Mucosa of rectum (tissue), 2 donors: ENCODE measurements at regions not wholly inside any gene's neighbourhood (a gene's known extent, or its start where the extent isn't known, plus 50 kb on each side); places are given as distances from the start of the nearest gene placed in this dataset.

Source experiments
- H3K27ac ChIP-seq, 2 donors: one replicate each; pipeline ENCODE4 v1.7.0; 2013; ENCODE audit warnings: inconsistent platforms in 2 of 2, low read depth in 2 of 2, low read length in 2 of 2
- H3K27me3 ChIP-seq, 2 donors: one replicate each; pipeline ENCODE4 v1.7.0; 2013; ENCODE audit warnings: low read length in 2 of 2; ENCODE audit not compliant: control insufficient read depth in 2 of 2, insufficient read depth in 2 of 2
- H3K36me3 ChIP-seq, 2 donors: one replicate each; pipeline ENCODE4 v1.7.0; 2013; ENCODE audit warnings: low read length in 2 of 2; ENCODE audit not compliant: control insufficient read depth in 2 of 2, insufficient read depth in 2 of 2
- H3K4me1 ChIP-seq, 2 donors: one replicate each; pipeline ENCODE4 v1.7.0; 2013; ENCODE audit warnings: low read length in 2 of 2, mild to moderate bottlenecking in 1 of 2; ENCODE audit not compliant: control insufficient read depth in 2 of 2, insufficient read depth in 2 of 2
- H3K4me3 ChIP-seq, 2 donors: one replicate each; pipeline ENCODE4 v1.7.0; 2013; ENCODE audit warnings: low read length in 2 of 2
- H3K9ac ChIP-seq, 2 donors: one replicate each; pipeline ENCODE4 v1.7.0; 2013; ENCODE audit warnings: low read length in 2 of 2, low read depth in 1 of 2, mild to moderate bottlenecking in 1 of 2
- H3K9me3 ChIP-seq, 2 donors: one replicate each; pipeline ENCODE4 v1.7.0; 2013; ENCODE audit warnings: low read length in 2 of 2; ENCODE audit not compliant: control insufficient read depth in 2 of 2
- donor health status: healthy.
- donor health status: Normal muscosa, but diverticular disease.

GRCh38 chr4:119937746-119938145 is 128.9 kb downstream of the MAD2L1 start:
- Histone ChIP-seq H3K27me3 (no peaks in the 10 kb centered on the region), H3K9me3 (no peaks in the 10 kb centered on the region), H3K4me1 (no peaks in the 10 kb centered on the region), H3K36me3 (no peaks in the 10 kb centered on the region), H3K4me3 (no peak overlapping the region), H3K9ac (no peak overlapping the region), H3K27ac (no peak overlapping the region)

- H3K9ac ChIP-seq: no peak overlapping the region
- no peak overlapping the region for H3K4me3 ChIP-seq
- H3K27me3 ChIP-seq: no peaks in the 10 kb centered on the region
- no peaks in the 10 kb centered on the region for H3K36me3 ChIP-seq
- no peak overlapping the region for H3K27ac ChIP-seq
- H3K4me1 ChIP-seq: no peaks in the 10 kb centered on the region
- no peaks in the 10 kb centered on the region for H3K9me3 ChIP-seq
Observed at GRCh38 chr4:119933606-119934005, 133.0 kb downstream of the MAD2L1 start.

GRCh38 chr4:119932277-119932676 is 134.4 kb downstream of the MAD2L1 start:
- no peak overlapping the region for H3K27ac ChIP-seq
- no peaks in the 10 kb centered on the region for H3K9me3 ChIP-seq
- no peaks in the 10 kb centered on the region for H3K4me1 ChIP-seq
- no peak overlapping the region for H3K9ac ChIP-seq
- H3K4me3 ChIP-seq: no peak overlapping the region
- H3K36me3 ChIP-seq: no peaks in the 10 kb centered on the region
- no peaks in the 10 kb centered on the region for H3K27me3 ChIP-seq

GRCh38 chr4:119930546-119930945 is 136.1 kb downstream of the MAD2L1 start:
- no peak overlapping the region for H3K9ac ChIP-seq
- no peak overlapping the region for H3K27ac ChIP-seq
- H3K4me1 ChIP-seq: no peaks in the 10 kb centered on the region
- H3K27me3 ChIP-seq: no peaks in the 10 kb centered on the region
- no peaks in the 10 kb centered on the region for H3K36me3 ChIP-seq
- H3K4me3 ChIP-seq: no peak overlapping the region
- no peaks in the 10 kb centered on the region for H3K9me3 ChIP-seq

- Histone ChIP-seq H3K36me3 (no peaks in the 10 kb centered on the region), H3K9me3 (no peaks in the 10 kb centered on the region), H3K27ac (no peak overlapping the region), H3K4me1 (no peaks in the 10 kb centered on the region), H3K27me3 (no peaks in the 10 kb centered on the region), H3K4me3 (no peak overlapping the region), H3K9ac (no peak overlapping the region)
Observed at GRCh38 chr4:119921830-119922229, 144.8 kb downstream of the MAD2L1 start.

GRCh38 chr4:119906277-119906676 is 160.4 kb downstream of the MAD2L1 start:
- H3K27me3 ChIP-seq: no peaks in the 10 kb centered on the region
- H3K9me3 ChIP-seq: no peaks in the 10 kb centered on the region
- no peak overlapping the region for H3K27ac ChIP-seq
- H3K9ac ChIP-seq: no peak overlapping the region
- no peaks in the 10 kb centered on the region for H3K36me3 ChIP-seq
- no peak overlapping the region for H3K4me3 ChIP-seq
- H3K4me1 ChIP-seq: no peaks in the 10 kb centered on the region

- Histone ChIP-seq H3K9me3 (no peaks in the 10 kb centered on the region), H3K9ac (no peak overlapping the region), H3K4me3 (no peak overlapping the region), H3K36me3 (no peaks in the 10 kb centered on the region), H3K27ac (no peak overlapping the region), H3K27me3 (no peaks in the 10 kb centered on the region), H3K4me1 (no peaks in the 10 kb centered on the region)
Observed at GRCh38 chr4:119898211-119898610, 168.4 kb downstream of the MAD2L1 start.

- no peaks in the 10 kb centered on the region for H3K4me1 ChIP-seq
- H3K27ac ChIP-seq: no peak overlapping the region
- H3K9me3 ChIP-seq: no peaks in the 10 kb centered on the region
- H3K27me3 ChIP-seq: no peaks in the 10 kb centered on the region
- H3K4me3 ChIP-seq: no peak overlapping the region
- no peaks in the 10 kb centered on the region for H3K36me3 ChIP-seq
- no peak overlapping the region for H3K9ac ChIP-seq
Observed at GRCh38 chr4:119897260-119897659, 169.4 kb downstream of the MAD2L1 start.

GRCh38 chr4:119894650-119895208 is 171.9 kb downstream of the MAD2L1 start:
- Histone ChIP-seq H3K36me3 (no peaks in the 10 kb centered on the region), H3K27ac (no peak overlapping the region), H3K4me1 (no peaks in the 10 kb centered on the region), H3K9me3 (no peaks in the 10 kb centered on the region), H3K4me3 (no peak overlapping the region), H3K9ac (no peak overlapping the region), H3K27me3 (no peaks in the 10 kb centered on the region)

- H3K9ac ChIP-seq: no peak overlapping the region
- no peaks in the 10 kb centered on the region for H3K9me3 ChIP-seq
- H3K27ac ChIP-seq: no peak overlapping the region
- H3K4me3 ChIP-seq: no peak overlapping the region
- H3K27me3 ChIP-seq: no peaks in the 10 kb centered on the region
- H3K4me1 ChIP-seq: no peaks in the 10 kb centered on the region
- no peaks in the 10 kb centered on the region for H3K36me3 ChIP-seq
Observed at GRCh38 chr4:119873794-119874325, 192.8 kb downstream of the MAD2L1 start.

- Histone ChIP-seq H3K9me3 (no peaks in the 10 kb centered on the region), H3K27ac (no peak overlapping the region)
Observed at GRCh38 chr4:119873132-119873531, 193.5 kb downstream of the MAD2L1 start.

More at GRCh38 chr4:119873132-119873531, 193.5 kb downstream of the MAD2L1 start:
- Histone ChIP-seq H3K9ac (no peak overlapping the region), H3K4me3 (no peak overlapping the region), H3K36me3 (no peaks in the 10 kb centered on the region), H3K27me3 (no peaks in the 10 kb centered on the region), H3K4me1 (no peaks in the 10 kb centered on the region)
